BLaER1 (cell line): ENCODE measurements at regions not wholly inside any gene's neighbourhood (a gene's known extent, or its start where the extent isn't known, plus 50 kb on each side); places are given as distances from the start of the nearest gene placed in this dataset.
"Not testable (repeated sequence)": the region's sequence is repeated elsewhere in the genome, so short reads cannot be mapped to it uniquely, and the experiment has no call there.

ENCODE experiments used
- H3K27ac ChIP-seq: shearing (Covaris generic); formaldehyde crosslinking; 2 replicates; pipeline ENCODE4 v1.8.1; 2022
- H3K27me3 ChIP-seq: shearing (Covaris generic); formaldehyde crosslinking; 2 replicates; pipeline ENCODE4 v1.8.1; 2022
- H3K36me3 ChIP-seq: shearing (Covaris generic); formaldehyde crosslinking; 2 replicates; pipeline ENCODE4 v1.8.1; 2022
- H3K4me1 ChIP-seq: shearing (Covaris generic); formaldehyde crosslinking; 2 replicates; pipeline ENCODE4 v1.8.1; 2022
- H3K4me2 ChIP-seq: shearing (Covaris generic); formaldehyde crosslinking; 2 replicates; pipeline ENCODE4 v1.8.1; 2022
- H3K4me3 ChIP-seq: shearing (Covaris generic); formaldehyde crosslinking; 2 replicates; pipeline ENCODE4 v1.8.1; 2022
- H3K9ac ChIP-seq: shearing (Covaris generic); formaldehyde crosslinking; 2 replicates; pipeline ENCODE4 v1.8.1; 2022
- H3K9me3 ChIP-seq: shearing (Covaris generic); formaldehyde crosslinking; 2 replicates; pipeline ENCODE4 v1.8.1; 2022
- H4K20me1 ChIP-seq: shearing (Covaris generic); formaldehyde crosslinking; 2 replicates; pipeline ENCODE4 v1.8.1; 2022
- Cebpa-rat ChIP-seq: shearing (Covaris generic); IDR thresholded peaks from 2 replicates; pipeline ENCODE4 v1.8.1; 2022

DNA sequence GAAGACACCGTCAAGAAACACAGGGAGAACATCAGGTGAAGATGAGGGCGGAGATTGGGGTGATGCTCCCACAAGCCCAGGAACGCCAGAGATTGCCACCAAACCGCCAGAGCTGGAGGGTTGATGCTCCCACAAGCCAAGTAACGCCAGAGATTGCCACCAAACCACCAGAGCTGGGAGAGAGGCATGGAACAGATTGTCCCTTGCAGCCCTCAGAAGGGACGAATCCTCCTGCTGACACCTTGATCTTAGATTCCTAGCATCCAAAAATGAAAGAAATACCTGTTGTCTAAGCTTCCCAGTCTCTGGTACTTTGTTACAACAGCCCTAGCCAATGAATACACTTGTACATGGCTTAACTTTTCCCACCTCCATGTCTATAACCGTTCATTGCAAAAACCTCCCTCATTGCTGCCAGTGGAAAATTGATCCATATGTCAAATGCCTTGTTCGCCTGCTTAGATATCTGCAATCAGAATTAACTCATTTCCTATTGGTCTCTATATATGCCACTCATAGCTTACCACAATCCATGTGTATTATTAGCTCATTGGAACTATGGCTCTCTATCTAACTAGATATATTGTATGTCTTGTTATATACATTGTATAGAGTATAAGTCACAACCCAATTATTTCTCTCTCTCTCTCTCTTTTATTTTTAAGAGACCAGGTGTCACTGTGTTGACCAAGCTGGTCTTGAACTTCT, 127.4 kb downstream of the ADSS2 start:
- no peak overlapping the region for H3K4me3 ChIP-seq
- H3K4me2 ChIP-seq: no peak overlapping the region
- H3K27ac ChIP-seq: no peak overlapping the region
- no peak overlapping the region for H3K9ac ChIP-seq
- TF ChIP-seq Cebpa-rat: no peak
- no peaks in the 10 kb centered on the region for H4K20me1 ChIP-seq
- H3K4me1 ChIP-seq: peaks cover 13% of the 10 kb centered on the region
- no peaks in the 10 kb centered on the region for H3K9me3 ChIP-seq
- H3K27me3 ChIP-seq: no peaks in the 10 kb centered on the region
- no peaks in the 10 kb centered on the region for H3K36me3 ChIP-seq

DNA sequence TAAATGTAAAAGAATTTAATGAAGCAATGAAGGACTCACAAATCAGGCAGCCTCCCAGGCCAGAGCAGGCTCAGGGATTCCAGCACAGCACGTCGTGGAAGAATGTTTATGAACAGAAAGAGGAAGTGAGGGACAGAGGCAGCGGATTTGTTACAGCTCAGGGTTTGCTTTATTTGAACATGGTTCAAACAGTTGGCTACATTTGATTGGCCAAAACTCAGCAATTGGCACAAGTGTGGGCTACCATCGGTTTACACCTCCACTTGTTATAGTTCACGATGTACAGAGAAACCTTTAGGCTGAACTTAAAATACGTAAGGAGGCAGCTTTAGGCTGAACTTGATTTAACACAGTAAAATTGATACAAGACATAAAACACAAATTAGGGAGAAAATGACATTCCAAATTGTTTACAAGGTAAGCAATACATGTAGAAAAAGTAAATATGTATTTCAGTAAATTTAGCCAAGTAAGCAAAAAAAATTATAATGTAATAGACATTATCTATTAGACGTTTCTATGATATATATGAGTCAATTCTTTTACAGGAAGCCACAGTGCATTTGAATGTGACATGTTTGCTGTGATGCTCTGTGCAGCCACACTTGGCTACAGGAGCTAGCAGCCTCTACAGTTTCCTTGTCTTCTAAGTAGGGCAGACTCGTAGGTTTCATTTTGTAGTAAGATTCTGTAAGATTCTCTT, 126.5 kb downstream of the ADSS2 start:
- peaks cover 4% of the 10 kb centered on the region for H3K4me1 ChIP-seq
- no peak overlapping the region for H3K27ac ChIP-seq
- no peak overlapping the region for H3K9ac ChIP-seq
- H3K9me3 ChIP-seq: no peaks in the 10 kb centered on the region
- H3K36me3 ChIP-seq: no peaks in the 10 kb centered on the region
- no peak overlapping the region for H3K4me3 ChIP-seq
- no peaks in the 10 kb centered on the region for H3K27me3 ChIP-seq
- H4K20me1 ChIP-seq: no peaks in the 10 kb centered on the region
- H3K4me2 ChIP-seq: no peak overlapping the region
- TF ChIP-seq Cebpa-rat: no peak

DNA sequence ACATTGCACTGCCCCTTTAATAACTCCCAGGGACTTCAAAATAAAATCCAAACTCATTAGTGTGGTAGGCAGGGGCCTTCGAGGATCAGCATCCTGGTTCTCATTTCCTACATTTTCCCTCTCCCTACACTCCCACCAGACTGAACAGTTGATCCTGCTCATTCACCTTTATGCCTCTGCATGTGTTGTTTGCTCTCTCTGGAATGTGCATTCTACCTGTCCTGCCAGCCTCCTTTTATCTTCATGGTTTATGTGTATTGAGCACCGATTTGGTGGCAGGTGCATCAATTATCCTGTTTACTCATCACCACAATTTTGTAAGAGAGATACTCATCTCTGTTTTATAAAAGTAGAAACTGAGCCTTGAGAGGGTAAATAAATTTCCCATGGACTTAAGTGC, 125.0 kb downstream of the ADSS2 start:
- H3K9me3 ChIP-seq: no peaks in the 10 kb centered on the region
- H3K9ac ChIP-seq: no peak overlapping the region
- no peak overlapping the region for H3K4me3 ChIP-seq
- no peak overlapping the region for H3K27ac ChIP-seq
- no peaks in the 10 kb centered on the region for H3K36me3 ChIP-seq
- no peaks in the 10 kb centered on the region for H3K27me3 ChIP-seq
- H3K4me2 ChIP-seq: no peak overlapping the region
- H4K20me1 ChIP-seq: no peaks in the 10 kb centered on the region
- TF ChIP-seq Cebpa-rat: no peak
- no peaks in the 10 kb centered on the region for H3K4me1 ChIP-seq

DNA sequence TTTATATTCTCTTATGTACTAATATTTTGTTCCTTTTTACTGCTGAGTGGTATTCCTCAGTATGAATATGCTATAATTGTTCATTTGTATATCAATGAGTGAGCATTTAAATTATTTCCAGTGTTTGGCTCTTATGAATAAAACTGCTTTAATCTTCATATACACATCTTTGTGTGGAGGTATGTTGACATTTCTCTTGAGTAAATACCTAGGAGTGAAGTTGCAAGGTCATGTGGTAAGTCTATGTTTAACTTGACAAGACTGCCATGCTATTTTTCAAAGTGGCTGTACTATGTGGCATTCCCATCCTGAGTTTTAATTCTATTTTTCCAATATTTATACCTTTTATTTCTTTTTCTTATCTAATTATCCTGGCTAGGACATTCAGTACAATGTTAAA, 124.2 kb downstream of the ADSS2 start:
- no peaks in the 10 kb centered on the region for H3K27me3 ChIP-seq
- H3K9me3 ChIP-seq: no peaks in the 10 kb centered on the region
- H4K20me1 ChIP-seq: no peaks in the 10 kb centered on the region

DNA sequence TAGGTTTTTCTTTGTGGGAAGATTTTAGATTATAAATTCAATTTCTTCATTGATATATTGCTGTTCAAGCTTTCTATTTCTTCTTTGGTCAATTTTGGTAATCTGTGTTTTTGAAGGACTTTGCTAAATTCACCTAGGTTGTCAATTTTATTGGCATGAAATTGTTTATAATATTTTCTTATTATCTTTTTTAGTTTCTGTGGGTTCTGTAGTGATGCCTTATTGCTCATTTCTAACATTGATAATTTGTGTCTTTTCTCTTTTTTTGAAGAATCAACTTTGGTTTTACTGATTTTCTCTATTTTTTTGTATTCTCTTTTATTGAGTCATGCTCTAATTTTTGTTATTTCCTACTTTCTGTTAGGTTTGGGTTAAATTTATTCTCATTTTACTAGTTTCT, 123.2 kb downstream of the ADSS2 start:
- no peak for TF ChIP-seq Cebpa-rat
- no peak overlapping the region for H3K4me3 ChIP-seq

More for the DNA sequence above, 124.2 kb downstream of the ADSS2 start:
- Histone ChIP-seq H3K27ac (no peak overlapping the region), H3K9ac (no peak overlapping the region), H3K4me2 (no peak overlapping the region), H3K4me3 (no peak overlapping the region), H3K36me3 (no peaks in the 10 kb centered on the region), H3K4me1 (no peaks in the 10 kb centered on the region)
- no peak for TF ChIP-seq Cebpa-rat

DNA sequence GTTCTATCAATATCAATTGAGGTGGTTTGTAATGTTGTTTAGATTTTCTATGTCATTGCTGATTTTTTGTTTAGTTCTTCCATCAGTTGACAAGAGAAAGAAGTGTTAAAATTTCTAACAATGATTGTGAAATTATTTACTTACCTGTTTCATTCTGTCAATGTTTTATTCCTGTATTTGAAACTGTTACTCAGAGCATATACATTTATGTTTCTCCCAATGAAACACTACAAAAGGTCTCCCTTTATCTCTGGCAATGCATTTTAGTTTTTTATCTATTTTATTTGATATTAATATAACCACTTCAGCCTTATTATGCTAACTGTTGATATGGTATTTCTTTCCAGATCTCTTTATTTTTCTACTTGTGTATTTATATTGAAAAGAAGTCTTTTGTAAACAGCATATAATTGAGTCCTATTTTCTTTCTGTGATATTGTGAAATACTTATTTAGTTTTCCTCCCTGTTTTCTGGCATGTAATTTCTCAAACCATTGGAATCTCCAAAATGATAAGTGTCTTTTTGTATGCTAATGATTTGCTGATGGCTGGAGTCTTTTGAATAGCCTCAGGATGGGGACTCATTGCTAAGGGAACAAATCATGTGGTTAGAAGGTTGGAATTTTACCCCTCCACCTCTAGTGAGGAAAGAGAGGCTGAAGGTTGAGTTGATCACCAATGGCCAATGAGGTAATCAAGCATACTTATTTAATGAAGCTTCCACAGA, 122.0 kb downstream of the ADSS2 start:
- H3K36me3 ChIP-seq: no peaks in the 10 kb centered on the region
- no peak overlapping the region for H3K4me2 ChIP-seq
- no peak overlapping the region for H3K4me3 ChIP-seq
- no peak overlapping the region for H3K27ac ChIP-seq
- H3K4me1 ChIP-seq: no peaks in the 10 kb centered on the region
- no peaks in the 10 kb centered on the region for H4K20me1 ChIP-seq
- no peaks in the 10 kb centered on the region for H3K9me3 ChIP-seq
- TF ChIP-seq Cebpa-rat: no peak
- H3K9ac ChIP-seq: no peak overlapping the region
- H3K27me3 ChIP-seq: no peaks in the 10 kb centered on the region

More for the DNA sequence above, 123.2 kb downstream of the ADSS2 start:
- H3K4me2 ChIP-seq: no peak overlapping the region
- no peak overlapping the region for H3K9ac ChIP-seq
- no peaks in the 10 kb centered on the region for H4K20me1 ChIP-seq
- no peaks in the 10 kb centered on the region for H3K9me3 ChIP-seq
- H3K27ac ChIP-seq: no peak overlapping the region
- no peaks in the 10 kb centered on the region for H3K27me3 ChIP-seq
- H3K36me3 ChIP-seq: no peaks in the 10 kb centered on the region
- no peaks in the 10 kb centered on the region for H3K4me1 ChIP-seq

DNA sequence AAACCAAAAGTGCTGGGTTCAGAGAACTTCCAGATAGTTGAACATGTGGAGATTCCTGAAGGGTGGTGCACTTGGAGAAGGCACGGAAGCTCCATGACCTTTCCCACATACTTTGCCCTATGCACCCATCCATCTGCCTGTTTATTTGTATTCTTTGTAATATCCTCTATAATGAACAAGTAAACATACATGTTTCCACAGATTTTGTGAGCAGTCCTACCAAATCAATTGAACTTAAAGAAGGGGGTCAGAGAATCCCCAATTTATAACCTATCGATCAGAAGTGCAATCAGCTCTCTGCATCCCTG, 121.4 kb downstream of the ADSS2 start:
- Histone ChIP-seq H4K20me1 (no peaks in the 10 kb centered on the region), H3K27me3 (no peaks in the 10 kb centered on the region), H3K27ac (no peak overlapping the region), H3K36me3 (no peaks in the 10 kb centered on the region), H3K4me3 (no peak overlapping the region), H3K4me1 (no peaks in the 10 kb centered on the region), H3K4me2 (no peak overlapping the region), H3K9me3 (no peaks in the 10 kb centered on the region), H3K9ac (no peak overlapping the region)
- TF ChIP-seq Cebpa-rat: no peak

DNA sequence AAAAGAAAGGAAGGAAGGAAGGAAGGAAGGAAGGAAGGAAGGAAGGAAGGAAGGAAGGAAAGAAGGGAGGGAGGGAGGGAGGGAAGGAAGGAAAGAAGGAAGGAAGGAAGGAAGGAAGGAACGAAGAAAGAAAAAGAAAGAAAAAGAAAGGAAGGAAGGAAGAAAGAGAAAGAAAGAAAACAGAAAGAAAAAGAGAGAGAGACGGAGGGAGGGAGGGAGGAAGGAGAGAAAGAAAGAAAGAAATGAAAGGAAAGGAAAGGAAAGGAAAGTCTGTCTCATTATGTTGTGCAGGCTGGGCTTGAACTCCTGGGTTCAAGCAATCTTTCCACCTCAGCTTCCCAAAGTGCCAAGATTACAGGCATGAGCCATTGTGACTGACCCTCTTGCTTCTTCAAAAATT, 118.9 kb downstream of the ADSS2 start:
- not testable (repeated sequence) for H3K4me3 ChIP-seq, H3K9me3 ChIP-seq, H3K9ac ChIP-seq, H3K27me3 ChIP-seq, H4K20me1 ChIP-seq, H3K4me1 ChIP-seq, H3K36me3 ChIP-seq, H3K4me2 ChIP-seq, H3K27ac ChIP-seq

DNA sequence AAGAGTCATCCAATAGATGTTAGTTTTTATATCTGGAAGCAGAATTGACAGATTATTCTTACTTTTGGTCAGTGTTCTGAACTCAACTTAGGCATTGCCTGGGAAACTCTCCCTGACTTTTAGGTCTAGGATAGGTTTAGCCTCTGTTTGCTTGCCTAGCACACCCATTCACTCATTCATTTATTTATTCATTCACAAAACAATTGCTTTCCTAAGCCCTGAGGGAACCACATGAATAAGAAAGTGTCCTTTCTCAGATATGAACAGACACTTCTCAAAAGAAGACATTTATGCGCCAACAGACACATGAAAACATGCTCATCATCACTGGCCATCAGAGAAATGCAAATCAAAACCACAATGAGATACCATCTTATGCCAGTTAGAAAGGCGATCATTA, 117.4 kb downstream of the ADSS2 start:
- H3K36me3 ChIP-seq, H3K27ac ChIP-seq, H3K9me3 ChIP-seq, H3K9ac ChIP-seq, H3K27me3 ChIP-seq, H4K20me1 ChIP-seq, H3K4me2 ChIP-seq, H3K4me1 ChIP-seq, H3K4me3 ChIP-seq: not testable (repeated sequence)

DNA sequence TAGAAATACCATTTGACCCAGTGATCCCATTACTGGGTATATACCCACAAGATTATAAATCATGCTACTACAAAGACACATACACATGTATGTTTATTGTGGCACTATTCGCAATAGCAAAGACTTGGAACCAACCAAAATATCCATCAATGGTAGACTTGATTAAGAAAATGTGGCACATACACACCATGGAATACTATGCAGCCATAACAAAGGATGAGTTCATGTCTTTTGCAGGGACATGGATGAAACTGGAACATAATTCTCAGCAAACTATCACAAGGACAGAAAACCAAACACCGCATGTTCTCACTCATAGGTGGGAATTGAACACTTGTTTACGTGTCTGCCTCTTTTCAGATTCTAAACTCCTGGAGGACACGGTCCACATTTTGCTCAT, 116.9 kb downstream of the ADSS2 start:
- not testable (repeated sequence) for H3K4me3 ChIP-seq, H3K4me2 ChIP-seq, H4K20me1 ChIP-seq, H3K36me3 ChIP-seq, H3K4me1 ChIP-seq, H3K27ac ChIP-seq, H3K27me3 ChIP-seq, H3K9ac ChIP-seq, H3K9me3 ChIP-seq
